ENCODE measurements at regions not wholly inside any gene's neighbourhood (a gene's known extent, or its start where the extent isn't known, plus 50 kb on each side); places are given as distances from the start of the nearest gene placed in this dataset.

DNA sequence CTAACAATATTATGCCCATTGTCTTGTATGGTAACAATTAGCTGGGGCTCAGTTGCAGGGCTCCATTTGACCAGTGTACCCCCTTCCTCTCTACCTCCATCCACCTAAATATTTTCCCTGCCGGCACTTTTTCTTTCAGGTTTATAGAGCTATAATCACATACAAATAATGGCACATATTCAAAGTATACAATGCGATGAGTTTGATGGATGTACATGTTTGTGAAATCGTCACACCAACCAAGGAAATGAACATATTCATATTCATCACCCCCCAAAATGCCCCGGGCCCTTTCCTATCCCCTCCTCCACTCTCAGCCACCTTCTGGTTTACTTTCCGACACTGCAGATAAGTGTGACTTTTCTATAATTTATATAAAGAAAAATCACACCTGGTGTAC is 351.5 kb downstream of the GADD45G start:
- TF ChIP-seq, protein P1, sequence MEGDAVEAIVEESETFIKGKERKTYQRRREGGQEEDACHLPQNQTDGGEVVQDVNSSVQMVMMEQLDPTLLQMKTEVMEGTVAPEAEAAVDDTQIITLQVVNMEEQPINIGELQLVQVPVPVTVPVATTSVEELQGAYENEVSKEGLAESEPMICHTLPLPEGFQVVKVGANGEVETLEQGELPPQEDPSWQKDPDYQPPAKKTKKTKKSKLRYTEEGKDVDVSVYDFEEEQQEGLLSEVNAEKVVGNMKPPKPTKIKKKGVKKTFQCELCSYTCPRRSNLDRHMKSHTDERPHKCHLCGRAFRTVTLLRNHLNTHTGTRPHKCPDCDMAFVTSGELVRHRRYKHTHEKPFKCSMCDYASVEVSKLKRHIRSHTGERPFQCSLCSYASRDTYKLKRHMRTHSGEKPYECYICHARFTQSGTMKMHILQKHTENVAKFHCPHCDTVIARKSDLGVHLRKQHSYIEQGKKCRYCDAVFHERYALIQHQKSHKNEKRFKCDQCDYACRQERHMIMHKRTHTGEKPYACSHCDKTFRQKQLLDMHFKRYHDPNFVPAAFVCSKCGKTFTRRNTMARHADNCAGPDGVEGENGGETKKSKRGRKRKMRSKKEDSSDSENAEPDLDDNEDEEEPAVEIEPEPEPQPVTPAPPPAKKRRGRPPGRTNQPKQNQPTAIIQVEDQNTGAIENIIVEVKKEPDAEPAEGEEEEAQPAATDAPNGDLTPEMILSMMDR (IDR thresholded peaks at IDR 0.05; ENCODE audit: insufficient read depth, low read length, poor library complexity, severe bottlenecking): no peak
- TF ChIP-seq EZH2phosphoT487 (conservative IDR thresholded peaks at IDR 0.05; ENCODE audit: low read length): no peak

Measured in SU-DHL-6 (cell line).